HG02588 (cell line): ENCODE measurements at regions not wholly inside any gene's neighbourhood (a gene's known extent, or its start where the extent isn't known, plus 50 kb on each side); places are given as distances from the start of the nearest gene placed in this dataset.

Experiments
- ATAC-seq: cut with Tn5 transposase; IDR thresholded peaks from one replicate; pipeline ENCODE4 v1.9.1; 2021; ENCODE audit warnings: mild to moderate bottlenecking, moderate library complexity; ENCODE audit not compliant: unreplicated experiment

- no peak for ATAC-seq
These were observed 97.7 kb upstream of the MEOX2 start for GRCh38 chr7:15783987-15784693.

GRCh38 chr7:15782656-15783055, 96.2 kb upstream of the MEOX2 start:
- no peak for ATAC-seq

- no peak for ATAC-seq
These were observed 95.5 kb upstream of the MEOX2 start for GRCh38 chr7:15781944-15782343.

GRCh38 chr7:15780271-15780670, 93.8 kb upstream of the MEOX2 start:
- no peak for ATAC-seq

GRCh38 chr7:15778191-15778590, 91.7 kb upstream of the MEOX2 start:
- no peak for ATAC-seq

- ATAC-seq: no peak
These were observed 79.3 kb upstream of the MEOX2 start for GRCh38 chr7:15765753-15766152.

GRCh38 chr7:15764851-15765382, 78.4 kb upstream of the MEOX2 start:
- ATAC-seq: no peak

- ATAC-seq: no peak
These were observed 77.5 kb upstream of the MEOX2 start for GRCh38 chr7:15764010-15764409.

- ATAC-seq: no peak
These were observed 70.8 kb upstream of the MEOX2 start for GRCh38 chr7:15757041-15758000.

GRCh38 chr7:15755061-15755460, 68.6 kb upstream of the MEOX2 start:
- no peak for ATAC-seq

- no peak for ATAC-seq
These were observed 67.5 kb upstream of the MEOX2 start for GRCh38 chr7:15753887-15754579.

- no peak for ATAC-seq
These were observed 65.9 kb upstream of the MEOX2 start for GRCh38 chr7:15752377-15752776.

GRCh38 chr7:15751191-15751701, 64.8 kb upstream of the MEOX2 start:
- no peak for ATAC-seq

- ATAC-seq: no peak
These were observed 64.2 kb upstream of the MEOX2 start for GRCh38 chr7:15750727-15751126.

- no peak for ATAC-seq
These were observed 63.1 kb upstream of the MEOX2 start for GRCh38 chr7:15749631-15750030.

- no peak for ATAC-seq
These were observed 61.2 kb upstream of the MEOX2 start for GRCh38 chr7:15747712-15748111.

- no peak for ATAC-seq
These were observed 60.8 kb upstream of the MEOX2 start for GRCh38 chr7:15747301-15747700.

GRCh38 chr7:15743926-15744480, 57.5 kb upstream of the MEOX2 start:
- ATAC-seq: no peak

- ATAC-seq: no peak
These were observed 51.1 kb upstream of the MEOX2 start for GRCh38 chr7:15737601-15738000.
